ENCODE measurements at regions not wholly inside any gene's neighbourhood (a gene's known extent, or its start where the extent isn't known, plus 50 kb on each side); places are given as distances from the start of the nearest gene placed in this dataset.

- H3K36me3 ChIP-seq (replicated peaks in 1 of 2): no peaks in the 10 kb centered on the region
- intact Hi-C loops (cut with DNase I): no loop called here
- no peaks in the 10 kb centered on the region for H3K4me1 ChIP-seq (replicated peaks in 1 of 2)
- TF ChIP-seq CTCF (IDR thresholded peaks at IDR 0.05): no peak
- TF ChIP-seq POLR2A (IDR thresholded peaks at IDR 0.05): no peak
- H3K4me3 ChIP-seq: no peak overlapping the region
- 83 to 92% (median 89%) methylated on average over 10 to 11 of the region's 11 CpGs for WGBS, 4 donors
- no peaks in the 10 kb centered on the region for H3K9me3 ChIP-seq (replicated peaks in 1 of 3)
- no peak for DNase-seq
- no peaks in the 10 kb centered on the region for H3K27me3 ChIP-seq
- no peak overlapping the region for H3K27ac ChIP-seq
These were observed 140.2 kb downstream of the TMEM132E start for GRCh38 chr17:34719569-34719968.

- H3K27me3 ChIP-seq: peaks cover 4% of the 10 kb centered on the region
- no peaks in the 10 kb centered on the region for H3K4me1 ChIP-seq (replicated peaks in 1 of 2)
- WGBS, 4 donors: 54 to 68% (median 58%) methylated on average over 3 of the region's 3 CpGs
- TF ChIP-seq CTCF (IDR thresholded peaks at IDR 0.05) (no peak), POLR2A (IDR thresholded peaks at IDR 0.05) (no peak)
- no peaks in the 10 kb centered on the region for H3K9me3 ChIP-seq (replicated peaks in 1 of 3)
- no peak for DNase-seq
- no peak overlapping the region for H3K4me3 ChIP-seq
- intact Hi-C loops (cut with DNase I): no loop called here
- no peak overlapping the region for H3K27ac ChIP-seq
- H3K36me3 ChIP-seq (replicated peaks in 1 of 2): no peaks in the 10 kb centered on the region
These were observed 137.7 kb downstream of the TMEM132E start for GRCh38 chr17:34717092-34717491.

GRCh38 chr17:34716291-34716690 lies 136.9 kb downstream of the TMEM132E start:
- Histone ChIP-seq H3K27me3 (peaks cover 4% of the 10 kb centered on the region), H3K27ac (no peak overlapping the region), H3K36me3 (replicated peaks in 1 of 2) (no peaks in the 10 kb centered on the region), H3K4me1 (replicated peaks in 1 of 2) (no peaks in the 10 kb centered on the region), H3K9me3 (replicated peaks in 1 of 3) (no peaks in the 10 kb centered on the region), H3K4me3 (no peak overlapping the region)
- no peak for DNase-seq
- no peak for TF ChIP-seq POLR2A (IDR thresholded peaks at IDR 0.05)
- no peak for TF ChIP-seq CTCF (IDR thresholded peaks at IDR 0.05)
- WGBS, 4 donors: 74 to 81% (median 78%) methylated on average over 3 of the region's 3 CpGs
- intact Hi-C loops (cut with DNase I): no loop called here

- 61 to 75% (median 66%) methylated on average over 5 of the region's 5 CpGs for WGBS, 4 donors
- H3K27me3 ChIP-seq: peaks cover 4% of the 10 kb centered on the region
- TF ChIP-seq CTCF (IDR thresholded peaks at IDR 0.05) (no peak), POLR2A (IDR thresholded peaks at IDR 0.05) (no peak)
- intact Hi-C loops (cut with DNase I): no loop called here
- H3K4me3 ChIP-seq: no peak overlapping the region
- H3K9me3 ChIP-seq (replicated peaks in 1 of 3): no peaks in the 10 kb centered on the region
- no peaks in the 10 kb centered on the region for H3K4me1 ChIP-seq (replicated peaks in 1 of 2)
- DNase-seq: no peak
- no peak overlapping the region for H3K27ac ChIP-seq
- no peaks in the 10 kb centered on the region for H3K36me3 ChIP-seq (replicated peaks in 1 of 2)
These were observed 136.1 kb downstream of the TMEM132E start for GRCh38 chr17:34715504-34715903.
